Muscle layer of duodenum (tissue), 2 donors: ENCODE measurements at regions not wholly inside any gene's neighbourhood (a gene's known extent, or its start where the extent isn't known, plus 50 kb on each side); places are given as distances from the start of the nearest gene placed in this dataset.

Experiments used
- H3K27ac ChIP-seq: one replicate; pipeline ENCODE4 v1.7.0; 2013; ENCODE audit warnings: mild to moderate bottlenecking, low read length
- H3K27me3 ChIP-seq: one replicate; pipeline ENCODE4 v1.7.0; 2013; ENCODE audit warnings: low read depth, mild to moderate bottlenecking, control low read depth, low read length
- H3K36me3 ChIP-seq, 2 donors: one replicate each; pipeline ENCODE4 v1.7.0; 2013; ENCODE audit warnings: low read length in 2 of 2, control low read depth in 1 of 2, mild to moderate bottlenecking in 1 of 2; ENCODE audit not compliant: insufficient read depth in 2 of 2, control insufficient read depth in 1 of 2
- H3K4me1 ChIP-seq, 2 donors: one replicate each; pipeline ENCODE4 v1.7.0; 2013; ENCODE audit warnings: low read length in 2 of 2, mild to moderate bottlenecking in 2 of 2, control low read depth in 1 of 2, moderate library complexity in 1 of 2; ENCODE audit not compliant: insufficient read depth in 2 of 2, control insufficient read depth in 1 of 2
- H3K4me3 ChIP-seq, 2 donors: one replicate each; pipeline ENCODE4 v1.7.0; 2013; ENCODE audit warnings: low read length in 2 of 2, low read depth in 1 of 2, mild to moderate bottlenecking in 1 of 2
- H3K9me3 ChIP-seq, 2 donors: one replicate each; pipeline ENCODE4 v1.7.0; 2013; ENCODE audit warnings: low read length in 2 of 2, control low read depth in 1 of 2, mild to moderate bottlenecking in 1 of 2; ENCODE audit not compliant: control insufficient read depth in 1 of 2
- donor health status: healthy.

GRCh38 chr11:130645843-130646197, 197.4 kb downstream of the ADAMTS15 start:
- Histone ChIP-seq H3K4me3 (no peak overlapping the region), H3K36me3 (no peaks in the 10 kb centered on the region), H3K9me3 (no peaks in the 10 kb centered on the region), H3K4me1 (peaks cover 8 to 12% of the 10 kb centered on the region in 2 donors), H3K27me3 (no peaks in the 10 kb centered on the region), H3K27ac (no peak overlapping the region)

- Histone ChIP-seq H3K9me3 (no peaks in the 10 kb centered on the region), H3K4me3 (no peak overlapping the region), H3K4me1 (peaks cover 8 to 12% of the 10 kb centered on the region in 2 donors), H3K36me3 (no peaks in the 10 kb centered on the region), H3K27ac (no peak overlapping the region), H3K27me3 (no peaks in the 10 kb centered on the region)
Measured at GRCh38 chr11:130646881-130647280, 198.4 kb downstream of the ADAMTS15 start.

- Histone ChIP-seq H3K27ac (no peak overlapping the region), H3K36me3 (no peaks in the 10 kb centered on the region), H3K4me1 (peaks cover 8 to 12% of the 10 kb centered on the region in 2 donors), H3K4me3 (no peak overlapping the region), H3K27me3 (no peaks in the 10 kb centered on the region), H3K9me3 (no peaks in the 10 kb centered on the region)
Measured at GRCh38 chr11:130647371-130647770, 198.9 kb downstream of the ADAMTS15 start.

GRCh38 chr11:130649801-130650200, 201.4 kb downstream of the ADAMTS15 start:
- H3K36me3 ChIP-seq = no peaks in the 10 kb centered on the region
- no peaks in the 10 kb centered on the region for H3K27me3 ChIP-seq
- H3K27ac ChIP-seq = no peak overlapping the region
- H3K9me3 ChIP-seq = no peaks in the 10 kb centered on the region
- H3K4me1 ChIP-seq = peaks cover 3 to 29% of the 10 kb centered on the region in 2 donors
- H3K4me3 ChIP-seq = no peak overlapping the region

- H3K27ac ChIP-seq = no peak overlapping the region
- H3K4me3 ChIP-seq = no peak overlapping the region
- H3K9me3 ChIP-seq = no peaks in the 10 kb centered on the region
- no peaks in the 10 kb centered on the region for H3K27me3 ChIP-seq
- H3K36me3 ChIP-seq = no peaks in the 10 kb centered on the region
- H3K4me1 ChIP-seq = peaks cover 3 to 29% of the 10 kb centered on the region in 2 donors
Measured at GRCh38 chr11:130650456-130651030, 202.1 kb downstream of the ADAMTS15 start.

GRCh38 chr11:130651066-130651855, 202.8 kb downstream of the ADAMTS15 start:
- H3K4me3 ChIP-seq = no peak overlapping the region
- H3K4me1 ChIP-seq = peaks cover 3 to 29% of the 10 kb centered on the region in 2 donors
- H3K36me3 ChIP-seq = no peaks in the 10 kb centered on the region
- H3K9me3 ChIP-seq = no peaks in the 10 kb centered on the region
- H3K27me3 ChIP-seq = no peaks in the 10 kb centered on the region
- H3K27ac ChIP-seq = no peak overlapping the region

GRCh38 chr11:130652671-130653335, 204.4 kb downstream of the ADAMTS15 start:
- Histone ChIP-seq H3K36me3 (no peaks in the 10 kb centered on the region), H3K9me3 (peaks cover 0 to 4% of the 10 kb centered on the region in 2 donors), H3K27me3 (no peaks in the 10 kb centered on the region), H3K4me3 (no peak overlapping the region), H3K4me1 (peaks cover 3 to 29% of the 10 kb centered on the region in 2 donors), H3K27ac (peak overlapping the region; percentile 66)

- peaks cover 0 to 4% of the 10 kb centered on the region in 2 donors for H3K9me3 ChIP-seq
- no peaks in the 10 kb centered on the region for H3K27me3 ChIP-seq
- H3K4me3 ChIP-seq = no peak overlapping the region
- no peaks in the 10 kb centered on the region for H3K36me3 ChIP-seq
- peak overlapping the region; percentile 58 for H3K27ac ChIP-seq
- H3K4me1 ChIP-seq = peaks cover 3 to 29% of the 10 kb centered on the region in 2 donors
Measured at GRCh38 chr11:130653838-130654636, 205.6 kb downstream of the ADAMTS15 start.

- H3K27ac ChIP-seq = no peak overlapping the region
- H3K36me3 ChIP-seq = no peaks in the 10 kb centered on the region
- peaks cover 3 to 18% of the 10 kb centered on the region in 2 donors for H3K4me1 ChIP-seq
- H3K9me3 ChIP-seq = peaks cover 0 to 4% of the 10 kb centered on the region in 2 donors
- H3K27me3 ChIP-seq = no peaks in the 10 kb centered on the region
- no peak overlapping the region for H3K4me3 ChIP-seq
Measured at GRCh38 chr11:130655300-130655699, 206.9 kb downstream of the ADAMTS15 start.

GRCh38 chr11:130666781-130667251, 218.4 kb downstream of the ADAMTS15 start:
- Histone ChIP-seq H3K9me3 (no peaks in the 10 kb centered on the region), H3K27me3 (no peaks in the 10 kb centered on the region), H3K4me3 (no peak overlapping the region), H3K36me3 (no peaks in the 10 kb centered on the region), H3K27ac (no peak overlapping the region), H3K4me1 (peaks cover 2 to 11% of the 10 kb centered on the region in 2 donors)

- H3K27ac ChIP-seq = no peak overlapping the region
- no peaks in the 10 kb centered on the region for H3K9me3 ChIP-seq
- H3K27me3 ChIP-seq = no peaks in the 10 kb centered on the region
Measured at GRCh38 chr11:130668751-130669150, 220.3 kb downstream of the ADAMTS15 start.

More at GRCh38 chr11:130668751-130669150, 220.3 kb downstream of the ADAMTS15 start:
- Histone ChIP-seq H3K4me3 (no peak overlapping the region), H3K4me1 (peaks cover 6 to 22% of the 10 kb centered on the region in 2 donors), H3K36me3 (no peaks in the 10 kb centered on the region)
